ENCODE measurements at regions not wholly inside any gene's neighbourhood (a gene's known extent, or its start where the extent isn't known, plus 50 kb on each side); places are given as distances from the start of the nearest gene placed in this dataset.

- no peaks in the 10 kb centered on the region for H3K36me3 Mint-ChIP-seq
- Histone ChIP-seq H3K9me3 (replicated peaks in 1 of 2; ENCODE audit: control insufficient read depth in 1 of 2, insufficient read depth in 1 of 2, low read length in 2 of 2) (no peaks in the 10 kb centered on the region), H3K4me2 (replicated peaks; ENCODE audit: extremely low read depth, low read length, poor library complexity, severe bottlenecking) (no peak overlapping the region), H3K36me3 (replicated peaks in 1 of 2; ENCODE audit: control insufficient read depth in 1 of 2, insufficient read depth in 2 of 2, low read length in 2 of 2) (no peaks in the 10 kb centered on the region), H3K4me3 (replicated peaks in 1 of 3; ENCODE audit: low read depth in 2 of 3, low read length in 3 of 3) (no peak overlapping the region), H3K79me2 (ENCODE audit: insufficient read depth, low read length) (no peaks in the 10 kb centered on the region), H3K27me3 (ENCODE audit: control insufficient read depth in 2 of 2, insufficient read depth in 2 of 2, low read length in 2 of 2) (no peaks in the 10 kb centered on the region), H3K27ac (ENCODE audit: low read depth in 1 of 2, low read length in 2 of 2) (no peak overlapping the region), H2AFZ (ENCODE audit: insufficient read depth, low read depth, low read length, poor library complexity, severe bottlenecking) (no peak overlapping the region), H3K4me1 (ENCODE audit: control insufficient read depth in 1 of 2, insufficient read depth in 2 of 2, low read length in 2 of 2) (no peaks in the 10 kb centered on the region), H3K9ac (ENCODE audit: insufficient read depth, low read length, poor library complexity, severe bottlenecking) (no peak overlapping the region), H4K20me1 (ENCODE audit: insufficient read depth, low read length) (no peaks in the 10 kb centered on the region)
- no peak for TF ChIP-seq CTCF (IDR thresholded peaks at IDR 0.05)
- intact Hi-C loops (cut with micrococcal nuclease), result no loop called here
- peaks cover 0 to 1% (median 0%) of the 10 kb centered on the region in 7 donors for H3K9me3 Mint-ChIP-seq
- H3K4me1 Mint-ChIP-seq, result no peaks in the 10 kb centered on the region
- H3K27me3 Mint-ChIP-seq (ENCODE audit: low read depth in 3 of 3), result peaks cover 0 to 2% (median 2%) of the 10 kb centered on the region in 3 donors
- no peak overlapping the region for H3K4me3 Mint-ChIP-seq
- no peak for DNase-seq
- no peak overlapping the region for H3K27ac Mint-ChIP-seq
- WGBS (ENCODE audit: insufficient coverage), result no CpG with 5 or more reads among the region's 3 CpGs
Observed at GRCh38 chr2:144078802-144079724, 440.9 kb downstream of the ZEB2 start.

- no peaks in the 10 kb centered on the region for H3K27me3 ChIP-seq (ENCODE audit: control insufficient read depth in 2 of 2, insufficient read depth in 2 of 2, low read length in 2 of 2)
- no peak for TF ChIP-seq CTCF (IDR thresholded peaks at IDR 0.05)
- H3K4me3 Mint-ChIP-seq, result no peak overlapping the region
- H3K36me3 Mint-ChIP-seq, result no peaks in the 10 kb centered on the region
- intact Hi-C loops (cut with micrococcal nuclease), result no loop called here
- no peaks in the 10 kb centered on the region for H3K4me1 ChIP-seq (ENCODE audit: control insufficient read depth in 1 of 2, insufficient read depth in 2 of 2, low read length in 2 of 2)
- no peaks in the 10 kb centered on the region for H3K9me3 ChIP-seq (replicated peaks in 1 of 2; ENCODE audit: control insufficient read depth in 1 of 2, insufficient read depth in 1 of 2, low read length in 2 of 2)
- H3K4me1 Mint-ChIP-seq, result no peaks in the 10 kb centered on the region
- no peak overlapping the region for H3K4me2 ChIP-seq (replicated peaks; ENCODE audit: extremely low read depth, low read length, poor library complexity, severe bottlenecking)
- no peaks in the 10 kb centered on the region for H3K36me3 ChIP-seq (replicated peaks in 1 of 2; ENCODE audit: control insufficient read depth in 1 of 2, insufficient read depth in 2 of 2, low read length in 2 of 2)
- no peak overlapping the region for H3K27ac ChIP-seq (ENCODE audit: low read depth in 1 of 2, low read length in 2 of 2)
- no peak overlapping the region for H3K4me3 ChIP-seq (replicated peaks in 1 of 3; ENCODE audit: low read depth in 2 of 3, low read length in 3 of 3)
- H3K27me3 Mint-ChIP-seq (ENCODE audit: low read depth in 3 of 3), result peaks cover 0 to 2% (median 2%) of the 10 kb centered on the region in 3 donors
- no peak overlapping the region for H2AFZ ChIP-seq (ENCODE audit: insufficient read depth, low read depth, low read length, poor library complexity, severe bottlenecking)
- no peak overlapping the region for H3K9ac ChIP-seq (ENCODE audit: insufficient read depth, low read length, poor library complexity, severe bottlenecking)
- DNase-seq, result no peak
- peaks cover 0 to under 1% (median 0%) of the 10 kb centered on the region in 7 donors for H3K9me3 Mint-ChIP-seq
- H4K20me1 ChIP-seq (ENCODE audit: insufficient read depth, low read length), result no peaks in the 10 kb centered on the region
- no peak overlapping the region for H3K27ac Mint-ChIP-seq
- no peaks in the 10 kb centered on the region for H3K79me2 ChIP-seq (ENCODE audit: insufficient read depth, low read length)
Observed at GRCh38 chr2:144078106-144078505, 441.8 kb downstream of the ZEB2 start.

Data from CD14-positive monocyte (primary cell).